Stimulated activated effector memory CD8-positive, alpha-beta T cell treated with anti-CD3 and anti-CD28 coated beads, Interleukin-12 subunit alpha, Interleukin-12 subunit beta, amount 100 ng/mL, for 72 hours (primary cell): ENCODE measurements at regions not wholly inside any gene's neighbourhood (a gene's known extent, or its start where the extent isn't known, plus 50 kb on each side); places are given as distances from the start of the nearest gene placed in this dataset.
"Not testable (repeated sequence)": the region's sequence is repeated elsewhere in the genome, so short reads cannot be mapped to it uniquely, and the experiment has no call there.

ENCODE experiments used
- ATAC-seq: fragments of 150-1000 bp; cut with Tn5 transposase; 2 replicates; pipeline ENCODE4 v1.10.0; 2021
- DNase-seq, 2 donors: peaks; one replicate each; pipeline ENCODE4 v3.0.0; 2021 to 2022; ENCODE audit warnings: low spot score in 2 of 2
- H3K27ac Mint-ChIP-seq: one replicate; pipeline ENCODE4 v1.8.0; 2022; ENCODE audit warnings: mild to moderate bottlenecking, mixed read lengths
- H3K36me3 Mint-ChIP-seq: one replicate; pipeline ENCODE4 v1.8.0; 2022; ENCODE audit warnings: mild to moderate bottlenecking, mixed read lengths
- H3K4me1 Mint-ChIP-seq: one replicate; pipeline ENCODE4 v1.8.0; 2022; ENCODE audit warnings: mixed read lengths
- H3K4me3 Mint-ChIP-seq: one replicate; pipeline ENCODE4 v1.8.0; 2022; ENCODE audit warnings: mild to moderate bottlenecking, mixed read lengths
- H3K9me3 Mint-ChIP-seq: one replicate; pipeline ENCODE4 v1.8.0; 2022; ENCODE audit warnings: mixed read lengths

DNA sequence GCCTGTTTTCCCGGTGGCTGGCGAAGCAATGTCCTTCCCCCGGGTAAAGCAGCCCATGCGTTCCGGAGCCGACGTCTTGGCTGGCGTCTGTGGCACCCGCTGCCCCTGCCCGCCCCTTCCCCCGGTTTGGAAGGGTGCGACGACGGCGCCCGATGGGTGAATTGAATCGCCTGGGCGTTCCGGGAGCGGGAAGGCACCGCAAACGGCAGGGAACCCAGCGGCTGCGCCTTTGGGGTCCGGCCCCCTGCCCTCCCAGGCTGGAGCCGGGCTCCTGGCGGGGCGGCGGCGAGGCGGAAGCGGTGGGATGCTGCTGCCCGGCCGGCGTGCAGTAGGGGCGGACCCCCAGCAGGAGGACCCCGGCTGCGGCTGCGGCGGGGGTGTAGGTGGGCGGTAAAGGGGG, 123.6 kb upstream of the RHOU start:
- H3K36me3 Mint-ChIP-seq, H3K9me3 Mint-ChIP-seq, H3K4me1 Mint-ChIP-seq, ATAC-seq, H3K27ac Mint-ChIP-seq, DNase-seq, H3K4me3 Mint-ChIP-seq: not testable (repeated sequence)

DNA sequence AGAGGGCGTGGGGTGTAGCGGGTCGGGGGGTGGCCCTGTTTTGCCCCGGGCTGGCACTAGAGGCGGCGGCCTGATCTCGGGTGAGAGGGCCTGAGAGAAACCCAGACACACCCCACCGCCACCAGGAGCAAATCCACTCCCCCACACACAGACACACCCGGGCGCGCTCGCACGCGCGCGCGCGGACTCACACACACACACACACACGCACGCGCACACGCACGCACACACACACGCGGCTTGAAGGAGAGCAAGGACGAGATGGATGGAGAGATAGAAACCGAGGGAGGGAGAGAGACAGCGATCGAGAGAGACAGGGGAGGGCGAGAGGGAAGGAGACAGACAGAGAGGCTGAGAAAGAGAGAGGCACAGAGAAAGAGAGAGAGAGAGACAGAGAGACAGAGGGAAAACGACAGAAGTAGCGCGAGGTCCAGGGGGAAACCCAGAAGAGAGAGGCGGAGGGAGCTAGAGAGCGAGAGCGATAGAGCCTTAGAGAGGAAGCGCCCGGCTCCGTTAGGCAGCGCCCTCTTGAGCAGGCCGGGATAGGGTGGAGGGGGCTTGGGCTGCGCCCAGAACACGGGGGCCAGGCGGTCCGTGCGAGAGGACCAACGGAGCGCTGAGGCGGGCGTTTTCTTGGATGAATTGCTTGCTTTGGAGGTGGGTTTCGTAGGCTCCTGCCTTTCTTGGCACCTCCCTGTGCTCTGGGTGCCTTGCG, 113.1 kb upstream of the RHOU start:
- not testable (repeated sequence) for H3K36me3 Mint-ChIP-seq, H3K9me3 Mint-ChIP-seq, ATAC-seq, H3K4me1 Mint-ChIP-seq
- Mint-ChIP-seq H3K4me3 (peak overlapping the region; percentile 74), H3K27ac (peak overlapping the region; percentile 64)
- DNase-seq, result peak in 1 of 2 donors; percentile 46

DNA sequence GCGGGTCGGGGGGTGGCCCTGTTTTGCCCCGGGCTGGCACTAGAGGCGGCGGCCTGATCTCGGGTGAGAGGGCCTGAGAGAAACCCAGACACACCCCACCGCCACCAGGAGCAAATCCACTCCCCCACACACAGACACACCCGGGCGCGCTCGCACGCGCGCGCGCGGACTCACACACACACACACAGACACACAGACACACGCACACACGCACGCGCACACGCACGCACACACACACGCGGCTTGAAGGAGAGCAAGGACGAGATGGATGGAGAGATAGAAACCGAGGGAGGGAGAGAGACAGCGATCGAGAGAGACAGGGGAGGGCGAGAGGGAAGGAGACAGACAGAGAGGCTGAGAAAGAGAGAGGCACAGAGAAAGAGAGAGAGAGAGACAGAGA, 108.8 kb upstream of the RHOU start:
- not testable (repeated sequence) for H3K27ac Mint-ChIP-seq, ATAC-seq, H3K9me3 Mint-ChIP-seq, H3K4me1 Mint-ChIP-seq, H3K4me3 Mint-ChIP-seq, H3K36me3 Mint-ChIP-seq
- DNase-seq, result peak in 1 of 2 donors; percentile 4

DNA sequence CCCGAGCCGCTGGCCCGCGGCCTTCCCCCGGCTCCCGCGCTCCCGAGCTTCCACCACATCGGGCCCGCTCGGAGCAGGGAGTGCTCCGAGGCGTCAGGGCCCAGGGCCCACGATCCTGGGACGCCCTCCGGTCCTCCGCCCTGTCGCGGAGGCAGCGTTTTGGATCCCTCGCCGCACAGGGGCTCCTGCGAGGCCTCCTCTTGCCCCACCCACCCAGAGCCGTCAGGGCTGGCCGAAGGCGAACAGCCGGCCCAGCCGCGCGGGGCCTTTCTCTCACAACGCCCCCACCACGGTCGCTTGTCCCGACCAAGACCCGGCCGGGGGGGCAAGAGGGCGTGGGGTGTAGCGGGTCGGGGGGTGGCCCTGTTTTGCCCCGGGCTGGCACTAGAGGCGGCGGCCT, 102.4 kb upstream of the RHOU start:
- not testable (repeated sequence) for H3K4me3 Mint-ChIP-seq, H3K4me1 Mint-ChIP-seq, H3K36me3 Mint-ChIP-seq, H3K9me3 Mint-ChIP-seq, ATAC-seq, H3K27ac Mint-ChIP-seq
- peak; percentile 12 to 48 for DNase-seq

DNA sequence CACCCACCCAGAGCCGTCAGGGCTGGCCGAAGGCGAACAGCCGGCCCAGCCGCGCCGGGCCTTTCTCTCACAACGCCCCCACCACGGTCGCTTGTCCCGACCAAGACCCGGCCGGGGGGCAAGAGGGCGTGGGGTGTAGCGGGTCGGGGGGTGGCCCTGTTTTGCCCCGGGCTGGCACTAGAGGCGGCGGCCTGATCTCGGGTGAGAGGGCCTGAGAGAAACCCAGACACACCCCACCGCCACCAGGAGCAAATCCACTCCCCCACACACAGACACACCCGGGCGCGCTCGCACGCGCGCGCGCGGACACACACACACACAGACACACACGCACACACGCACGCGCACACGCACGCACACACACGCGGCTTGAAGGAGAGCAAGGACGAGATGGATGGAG, 100.0 kb upstream of the RHOU start:
- ATAC-seq, H3K27ac Mint-ChIP-seq, H3K36me3 Mint-ChIP-seq, H3K9me3 Mint-ChIP-seq, H3K4me1 Mint-ChIP-seq, H3K4me3 Mint-ChIP-seq: not testable (repeated sequence)
- peak; percentile 12 to 87 for DNase-seq

- not testable (repeated sequence) for ATAC-seq, H3K4me3 Mint-ChIP-seq, H3K4me1 Mint-ChIP-seq, H3K9me3 Mint-ChIP-seq, H3K27ac Mint-ChIP-seq, H3K36me3 Mint-ChIP-seq
- peak in 1 of 2 donors; percentile 49 for DNase-seq
These were observed 97.8 kb upstream of the RHOU start for GRCh38 chr1:228637529-228637928.

- Mint-ChIP-seq H3K4me1 (peaks cover 27% of the 10 kb centered on the region), H3K9me3 (no peaks in the 10 kb centered on the region), H3K4me3 (peak overlapping the region; percentile 88), H3K27ac (peak overlapping the region; percentile 85), H3K36me3 (peaks cover 10% of the 10 kb centered on the region)
- ATAC-seq (peak; percentile 86), DNase-seq (peak in 1 of 2 donors; percentile 67)
These were observed 88.4 kb upstream of the RHOU start for GRCh38 chr1:228646717-228647522.

GRCh38 chr1:228647523-228648444, 87.5 kb upstream of the RHOU start:
- peaks cover 27% of the 10 kb centered on the region for H3K4me1 Mint-ChIP-seq
- DNase-seq, result peak in 1 of 2 donors; percentile 58
- peak overlapping the region; percentile 88 for H3K4me3 Mint-ChIP-seq
- H3K9me3 Mint-ChIP-seq, result no peaks in the 10 kb centered on the region
- peaks cover 10% of the 10 kb centered on the region for H3K36me3 Mint-ChIP-seq
- H3K27ac Mint-ChIP-seq, result peak overlapping the region; percentile 85
- ATAC-seq, result peak; percentile 42

- no peaks in the 10 kb centered on the region for H3K9me3 Mint-ChIP-seq
- H3K36me3 Mint-ChIP-seq, result peaks cover 10% of the 10 kb centered on the region
- no peak overlapping the region for H3K27ac Mint-ChIP-seq
- peaks cover 27% of the 10 kb centered on the region for H3K4me1 Mint-ChIP-seq
- ATAC-seq (no peak), DNase-seq (no peak)
- peak overlapping the region; percentile 88 for H3K4me3 Mint-ChIP-seq
These were observed 86.5 kb upstream of the RHOU start for GRCh38 chr1:228648647-228649383.

GRCh38 chr1:228650141-228650540, 85.1 kb upstream of the RHOU start:
- no peak for ATAC-seq
- Mint-ChIP-seq H3K27ac (no peak overlapping the region), H3K9me3 (no peaks in the 10 kb centered on the region), H3K36me3 (peaks cover 10% of the 10 kb centered on the region), H3K4me3 (no peak overlapping the region), H3K4me1 (peaks cover 27% of the 10 kb centered on the region)
- no peak for DNase-seq

DNA sequence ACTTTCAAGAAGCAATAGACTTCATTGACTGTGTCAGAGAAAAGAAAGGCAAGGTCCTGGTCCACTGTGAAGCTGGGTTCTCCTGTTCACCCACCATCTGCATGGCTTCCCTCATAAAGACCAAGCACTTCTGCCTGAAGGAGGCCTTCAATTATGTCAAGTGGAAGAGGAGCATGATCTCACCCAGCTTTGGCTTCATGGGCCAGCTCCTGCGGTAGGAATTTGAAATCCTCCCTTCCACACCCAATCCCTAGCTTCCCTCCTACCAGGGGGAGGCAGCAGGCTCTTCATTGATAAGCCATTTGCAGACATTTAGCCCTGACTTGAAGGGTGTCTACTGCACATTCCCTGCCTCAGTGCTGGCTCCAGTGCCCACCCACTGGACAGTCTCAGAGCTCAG, 84.3 kb upstream of the RHOU start:
- ATAC-seq, result no peak
- H3K9me3 Mint-ChIP-seq, result no peaks in the 10 kb centered on the region
- no peak overlapping the region for H3K4me3 Mint-ChIP-seq
- DNase-seq, result peak in 1 of 2 donors; percentile 28
- H3K27ac Mint-ChIP-seq, result no peak overlapping the region
- peaks cover 27% of the 10 kb centered on the region for H3K4me1 Mint-ChIP-seq
- peaks cover 10% of the 10 kb centered on the region for H3K36me3 Mint-ChIP-seq

GRCh38 chr1:228652116-228652515, 83.2 kb upstream of the RHOU start:
- Mint-ChIP-seq H3K4me3 (no peak overlapping the region), H3K4me1 (peaks cover 19% of the 10 kb centered on the region), H3K27ac (no peak overlapping the region), H3K9me3 (no peaks in the 10 kb centered on the region), H3K36me3 (peaks cover 2% of the 10 kb centered on the region)
- DNase-seq, result no peak
- no peak for ATAC-seq

GRCh38 chr1:228653057-228653456, 82.2 kb upstream of the RHOU start:
- H3K36me3 Mint-ChIP-seq, H3K27ac Mint-ChIP-seq, H3K4me3 Mint-ChIP-seq, DNase-seq, H3K9me3 Mint-ChIP-seq, H3K4me1 Mint-ChIP-seq, ATAC-seq: not testable (repeated sequence)

DNA sequence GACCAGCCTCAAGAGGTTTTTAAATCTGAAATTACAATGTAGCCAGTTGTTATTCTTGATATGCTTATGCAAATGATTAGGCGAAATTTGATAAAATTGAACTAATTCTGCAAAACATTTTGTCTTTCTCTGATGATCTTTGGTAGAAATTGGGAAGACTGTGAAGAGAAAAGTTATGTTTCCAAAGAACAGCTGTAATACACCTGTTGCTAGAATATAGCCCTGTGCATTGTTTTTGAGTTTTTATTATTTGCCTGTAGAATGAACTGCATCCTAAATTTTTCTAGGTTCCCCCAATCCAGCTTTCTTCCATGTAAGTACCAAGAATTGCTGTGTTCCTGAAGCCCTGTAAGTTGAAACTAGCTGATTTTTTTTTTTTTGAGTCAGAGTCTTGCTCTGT, 81.5 kb upstream of the RHOU start:
- H3K4me1 Mint-ChIP-seq, result peaks cover 3% of the 10 kb centered on the region
- no peak overlapping the region for H3K4me3 Mint-ChIP-seq
- H3K9me3 Mint-ChIP-seq, result no peaks in the 10 kb centered on the region
- no peak overlapping the region for H3K27ac Mint-ChIP-seq
- no peak for ATAC-seq
- DNase-seq, result no peak
- H3K36me3 Mint-ChIP-seq, result no peaks in the 10 kb centered on the region
